ENCODE measurements at regions not wholly inside any gene's neighbourhood (a gene's known extent, or its start where the extent isn't known, plus 50 kb on each side); places are given as distances from the start of the nearest gene placed in this dataset.

DNA sequence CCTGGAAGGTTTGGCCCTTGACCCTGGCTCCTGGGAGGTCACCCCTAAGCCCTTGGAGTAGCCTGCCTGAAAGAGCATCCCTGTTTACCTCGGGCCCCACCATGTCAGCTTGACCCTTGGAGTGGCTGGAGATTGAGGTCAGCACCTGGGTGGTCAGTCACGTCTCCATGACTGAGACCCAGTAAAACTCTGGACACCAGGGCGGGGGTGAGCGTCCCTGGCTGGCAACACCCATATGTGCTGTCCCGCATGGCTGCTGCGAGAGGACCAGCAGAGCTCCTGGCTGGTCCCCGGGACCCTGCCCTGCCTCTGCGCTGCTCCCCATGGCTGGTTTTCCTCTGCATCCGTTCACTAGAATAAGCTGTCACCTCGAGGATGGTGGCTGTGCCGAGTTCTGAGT is 91.2 kb downstream of the RBFOX3 start:
- TF ChIP-seq, protein P1, sequence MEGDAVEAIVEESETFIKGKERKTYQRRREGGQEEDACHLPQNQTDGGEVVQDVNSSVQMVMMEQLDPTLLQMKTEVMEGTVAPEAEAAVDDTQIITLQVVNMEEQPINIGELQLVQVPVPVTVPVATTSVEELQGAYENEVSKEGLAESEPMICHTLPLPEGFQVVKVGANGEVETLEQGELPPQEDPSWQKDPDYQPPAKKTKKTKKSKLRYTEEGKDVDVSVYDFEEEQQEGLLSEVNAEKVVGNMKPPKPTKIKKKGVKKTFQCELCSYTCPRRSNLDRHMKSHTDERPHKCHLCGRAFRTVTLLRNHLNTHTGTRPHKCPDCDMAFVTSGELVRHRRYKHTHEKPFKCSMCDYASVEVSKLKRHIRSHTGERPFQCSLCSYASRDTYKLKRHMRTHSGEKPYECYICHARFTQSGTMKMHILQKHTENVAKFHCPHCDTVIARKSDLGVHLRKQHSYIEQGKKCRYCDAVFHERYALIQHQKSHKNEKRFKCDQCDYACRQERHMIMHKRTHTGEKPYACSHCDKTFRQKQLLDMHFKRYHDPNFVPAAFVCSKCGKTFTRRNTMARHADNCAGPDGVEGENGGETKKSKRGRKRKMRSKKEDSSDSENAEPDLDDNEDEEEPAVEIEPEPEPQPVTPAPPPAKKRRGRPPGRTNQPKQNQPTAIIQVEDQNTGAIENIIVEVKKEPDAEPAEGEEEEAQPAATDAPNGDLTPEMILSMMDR (IDR thresholded peaks at IDR 0.05) = no peak
- no peak for TF ChIP-seq POLR2A (IDR thresholded peaks at IDR 0.05)
